Urinary bladder (tissue), 3 donors: ENCODE measurements at regions not wholly inside any gene's neighbourhood (a gene's known extent, or its start where the extent isn't known, plus 50 kb on each side); places are given as distances from the start of the nearest gene placed in this dataset.
"Not testable (repeated sequence)": the region's sequence is repeated elsewhere in the genome, so short reads cannot be mapped to it uniquely, and the experiment has no call there.

Experiments
- DNase-seq: peaks from one replicate; pipeline ENCODE4 v3.0.0-alpha.2; 2015; ENCODE audit errors: extremely low spot score
- H3K27ac ChIP-seq: one replicate; pipeline ENCODE4 v1.5.1; 2013; ENCODE audit warnings: low read depth, mild to moderate bottlenecking, moderate library complexity
- H3K36me3 ChIP-seq: one replicate; pipeline ENCODE4 v1.6.1; 2013; ENCODE audit warnings: mild to moderate bottlenecking, moderate library complexity; ENCODE audit not compliant: insufficient read depth
- H3K4me1 ChIP-seq: one replicate; pipeline ENCODE4 v1.6.1; 2013; ENCODE audit warnings: mild to moderate bottlenecking, moderate library complexity; ENCODE audit not compliant: insufficient read depth
- H3K4me3 ChIP-seq: one replicate; pipeline ENCODE4 v1.5.1; 2013; ENCODE audit warnings: low read depth, low read length
- WGBS: extraction: QIAGEN DNeasy Blood & Tissue Kit; methylation state at CpG from one replicate; pipeline ENCODE4 v1.1.7; 2013; 5-methylcytosine and 5-hydroxymethylcytosine counted together
- donor health status: healthy with polysubstance abuse.
- donor health status: healthy.

DNA sequence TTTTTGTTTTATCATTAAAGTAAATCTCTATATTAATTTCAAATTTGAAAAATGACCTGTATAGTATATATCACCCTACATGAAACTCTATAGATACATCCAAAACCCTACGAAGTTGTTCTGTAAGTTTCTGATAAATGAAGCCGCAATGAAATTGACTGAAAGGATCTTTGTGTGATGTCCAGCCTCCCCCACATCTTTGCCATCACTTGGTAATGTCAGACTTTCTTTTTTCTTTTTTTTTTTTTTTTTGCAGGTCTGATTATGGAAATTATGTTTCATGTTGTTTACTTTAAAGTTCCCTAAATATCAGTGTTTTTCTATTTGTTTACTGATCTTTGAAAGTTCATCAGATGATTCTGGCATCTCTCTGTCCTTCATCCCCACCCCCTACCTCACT lies 155.6 kb upstream of the CDH4 start:
- no peak for DNase-seq
- 93% methylated on average over 2 of the region's 2 CpGs for WGBS
- no peaks in the 10 kb centered on the region for H3K4me1 ChIP-seq
- no peak overlapping the region for H3K27ac ChIP-seq
- H3K4me3 ChIP-seq, result no peak overlapping the region
- H3K36me3 ChIP-seq, result no peaks in the 10 kb centered on the region

DNA sequence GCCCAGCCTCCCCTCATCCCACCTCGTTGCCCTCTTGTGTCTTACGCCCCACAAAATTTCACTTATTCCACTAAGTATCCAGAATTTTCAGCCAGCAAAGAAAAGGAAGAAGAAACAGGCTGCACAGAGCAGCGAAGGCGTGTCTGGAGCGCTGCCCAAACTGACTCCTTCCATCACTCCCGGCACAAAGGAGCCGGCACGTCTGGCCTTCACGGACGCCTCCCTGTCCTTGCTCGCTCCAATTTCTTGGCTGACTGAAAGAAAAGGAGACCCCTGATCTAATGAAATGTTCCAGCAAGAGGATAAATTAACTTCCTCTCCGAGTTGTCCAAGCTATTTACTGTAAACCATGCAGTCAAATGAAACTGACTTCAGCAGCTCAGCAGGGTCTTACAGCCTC lies 152.3 kb upstream of the CDH4 start:
- H3K4me3 ChIP-seq, result no peak overlapping the region
- H3K36me3 ChIP-seq, result no peaks in the 10 kb centered on the region
- H3K4me1 ChIP-seq, result no peaks in the 10 kb centered on the region
- H3K27ac ChIP-seq, result no peak overlapping the region
- WGBS, result 37% methylated on average over 12 of the region's 12 CpGs
- peak; percentile 7 for DNase-seq

DNA sequence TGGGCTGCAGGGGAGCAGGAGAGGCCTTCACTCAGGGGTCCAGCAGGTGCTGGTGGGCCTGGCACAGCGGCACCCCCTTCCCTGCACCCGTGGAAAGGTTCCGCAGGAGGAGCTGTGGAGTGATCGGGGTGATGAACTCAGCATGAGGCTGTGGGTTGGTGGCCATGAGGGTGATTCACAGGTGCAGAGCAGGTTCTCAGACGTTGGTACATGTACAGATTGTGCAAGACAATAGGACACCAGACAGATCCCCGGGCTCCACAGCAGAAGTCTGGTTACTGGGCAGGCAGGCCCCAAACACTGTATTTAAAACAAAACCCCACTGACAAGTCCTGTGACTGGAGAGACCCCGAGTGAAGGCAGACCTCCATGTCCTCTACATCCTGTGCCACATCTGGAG lies 151.6 kb upstream of the CDH4 start:
- Histone ChIP-seq H3K27ac (no peak overlapping the region), H3K4me1 (no peaks in the 10 kb centered on the region), H3K36me3 (no peaks in the 10 kb centered on the region), H3K4me3 (no peak overlapping the region)
- 84% methylated on average over 7 of the region's 7 CpGs for WGBS
- no peak for DNase-seq

DNA sequence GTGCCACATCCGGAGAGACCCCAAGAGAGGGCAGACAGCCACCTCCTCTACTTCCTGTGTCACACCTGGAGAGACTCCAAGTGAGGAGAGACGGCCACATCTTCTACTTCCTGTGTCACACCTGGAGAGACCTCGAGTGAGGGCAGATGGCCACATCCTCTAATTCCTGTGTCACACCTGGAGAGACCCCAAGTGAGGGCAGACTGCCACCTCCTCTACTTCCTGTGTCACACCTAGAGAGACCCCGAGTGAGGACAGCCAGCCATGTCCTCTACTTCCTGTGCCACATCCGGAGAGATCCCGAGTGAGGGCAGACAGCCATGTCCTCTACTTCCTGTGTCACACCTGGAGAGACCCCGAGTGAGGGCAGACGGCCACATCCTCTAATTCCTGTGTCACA lies 150.7 kb upstream of the CDH4 start:
- not testable (repeated sequence) for H3K36me3 ChIP-seq, H3K4me1 ChIP-seq, DNase-seq, H3K27ac ChIP-seq, H3K4me3 ChIP-seq
- WGBS, result 80% methylated on average over 8 of the region's 8 CpGs

DNA sequence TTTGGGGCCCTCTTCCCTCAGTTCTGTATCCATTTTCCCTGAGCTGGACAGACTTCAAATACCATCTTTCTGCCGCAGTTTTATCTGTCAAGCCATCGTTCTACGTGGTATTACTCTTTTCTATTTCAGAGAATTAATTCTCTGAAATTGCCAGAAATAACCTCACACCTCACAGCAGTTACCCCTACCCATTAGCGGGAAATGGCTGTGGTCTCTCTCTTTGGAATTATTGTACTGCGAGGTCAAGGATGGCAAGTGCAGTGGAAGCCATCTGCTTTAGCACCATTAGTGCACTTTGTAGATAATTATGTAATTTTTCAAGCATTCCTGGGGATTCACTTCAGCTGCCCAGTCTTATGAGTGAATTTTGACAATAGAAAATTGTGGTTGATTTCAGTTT lies 147.8 kb upstream of the CDH4 start:
- H3K4me3 ChIP-seq, result no peak overlapping the region
- H3K4me1 ChIP-seq, result no peaks in the 10 kb centered on the region
- H3K27ac ChIP-seq, result no peak overlapping the region
- WGBS, result 88% methylated on average over 5 of the region's 5 CpGs
- H3K36me3 ChIP-seq, result no peaks in the 10 kb centered on the region
- no peak for DNase-seq

DNA sequence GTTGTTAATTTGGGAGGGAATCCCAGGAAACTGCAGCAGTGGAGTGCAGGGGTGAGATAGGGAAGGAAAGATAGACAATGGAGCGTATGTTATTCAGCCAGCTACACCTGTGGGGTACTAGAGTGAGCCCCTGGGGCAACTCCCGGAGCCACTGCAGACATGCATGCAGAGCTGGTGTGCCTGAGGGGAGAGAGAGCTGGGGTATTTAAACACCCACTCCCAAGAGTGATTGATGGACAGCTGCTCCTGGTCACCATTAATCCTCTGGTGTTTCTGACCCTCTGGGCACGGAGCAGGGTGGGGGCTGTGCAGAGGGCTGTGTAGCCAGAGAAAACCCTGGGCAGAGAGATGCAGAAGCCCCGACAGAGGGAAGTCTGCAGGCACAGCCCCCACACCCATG lies 146.7 kb upstream of the CDH4 start:
- no peak for DNase-seq
- 54% methylated on average over 4 of the region's 4 CpGs for WGBS
- no peaks in the 10 kb centered on the region for H3K36me3 ChIP-seq
- H3K27ac ChIP-seq, result no peak overlapping the region
- H3K4me1 ChIP-seq, result no peaks in the 10 kb centered on the region
- no peak overlapping the region for H3K4me3 ChIP-seq

DNA sequence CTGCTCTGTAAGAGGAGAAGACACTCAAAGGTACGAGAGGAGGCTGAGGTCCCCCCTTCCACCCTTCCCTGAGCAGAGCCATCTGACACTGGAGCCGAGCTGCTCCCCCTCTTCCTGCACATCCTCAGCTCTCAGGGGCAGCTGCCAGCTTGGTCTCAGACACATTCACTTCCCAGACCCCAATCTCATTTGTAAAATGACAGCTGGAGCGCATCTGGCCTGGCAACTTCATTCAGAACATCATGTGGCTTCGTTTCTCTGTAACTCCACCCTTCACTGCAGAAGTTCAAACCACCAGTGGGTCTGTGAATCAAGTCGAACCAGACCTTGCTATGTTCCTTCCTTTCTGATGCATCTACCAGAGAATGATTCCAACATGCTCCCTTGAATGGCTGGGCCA lies 145.6 kb upstream of the CDH4 start:
- no peak for DNase-seq
- Histone ChIP-seq H3K27ac (no peak overlapping the region), H3K36me3 (no peaks in the 10 kb centered on the region), H3K4me1 (no peaks in the 10 kb centered on the region), H3K4me3 (no peak overlapping the region)
- 53% methylated on average over 5 of the region's 5 CpGs for WGBS

DNA sequence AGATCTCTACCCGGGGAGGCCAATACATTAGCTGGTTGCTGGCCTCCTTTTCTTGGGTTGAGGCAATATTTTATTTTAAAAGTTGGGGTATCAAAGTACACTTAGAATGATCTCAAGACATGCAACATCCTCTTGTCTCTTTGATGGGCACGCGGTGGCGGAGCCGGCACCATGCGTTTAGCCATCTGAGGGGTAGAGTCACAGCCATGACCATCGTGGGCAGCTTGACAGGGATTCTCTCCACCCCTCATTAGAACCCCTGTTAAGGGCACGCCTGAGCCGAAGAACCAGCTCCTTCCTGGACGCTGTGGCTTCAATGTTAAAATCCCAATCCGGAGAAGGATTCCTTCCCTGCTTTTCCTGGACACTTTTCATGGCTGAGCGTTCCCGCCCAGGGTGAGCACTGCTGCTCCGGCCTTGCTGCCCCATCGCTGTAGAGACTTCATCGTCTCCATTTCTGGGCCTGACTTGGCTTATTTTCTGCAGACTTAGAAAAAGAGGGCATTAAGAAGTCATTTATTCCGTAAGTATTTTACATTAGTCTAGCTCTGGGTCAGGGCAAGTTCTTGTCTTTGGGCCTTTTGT lies 142.7 kb upstream of the CDH4 start:
- Histone ChIP-seq H3K4me1 (no peaks in the 10 kb centered on the region), H3K4me3 (no peak overlapping the region), H3K36me3 (no peaks in the 10 kb centered on the region), H3K27ac (no peak overlapping the region)
- DNase-seq, result no peak
- WGBS, result 83% methylated on average over 17 of the region's 17 CpGs

DNA sequence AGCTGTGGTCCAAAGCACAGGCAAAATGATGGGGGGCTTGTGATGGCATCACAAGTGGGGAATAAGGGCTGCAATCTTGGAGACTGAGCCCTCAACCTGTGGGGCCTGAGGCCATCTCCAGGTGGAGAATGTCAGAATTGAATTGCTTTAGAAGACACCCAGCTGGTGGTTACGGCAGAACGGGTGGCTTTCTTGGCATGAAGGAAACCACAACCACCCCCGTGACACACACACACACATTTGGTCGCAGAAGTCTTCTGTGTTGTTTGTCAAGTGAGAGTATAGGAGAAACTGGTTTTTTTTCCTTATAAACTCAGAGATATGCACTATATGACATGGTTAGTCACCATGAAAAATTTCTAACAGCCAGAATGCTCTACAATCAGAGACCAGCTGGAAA lies 139.5 kb upstream of the CDH4 start:
- WGBS, result 60% methylated on average over 4 of the region's 4 CpGs
- H3K36me3 ChIP-seq, result no peaks in the 10 kb centered on the region
- H3K4me1 ChIP-seq, result no peaks in the 10 kb centered on the region
- no peak for DNase-seq
- no peak overlapping the region for H3K27ac ChIP-seq
- H3K4me3 ChIP-seq, result no peak overlapping the region

DNA sequence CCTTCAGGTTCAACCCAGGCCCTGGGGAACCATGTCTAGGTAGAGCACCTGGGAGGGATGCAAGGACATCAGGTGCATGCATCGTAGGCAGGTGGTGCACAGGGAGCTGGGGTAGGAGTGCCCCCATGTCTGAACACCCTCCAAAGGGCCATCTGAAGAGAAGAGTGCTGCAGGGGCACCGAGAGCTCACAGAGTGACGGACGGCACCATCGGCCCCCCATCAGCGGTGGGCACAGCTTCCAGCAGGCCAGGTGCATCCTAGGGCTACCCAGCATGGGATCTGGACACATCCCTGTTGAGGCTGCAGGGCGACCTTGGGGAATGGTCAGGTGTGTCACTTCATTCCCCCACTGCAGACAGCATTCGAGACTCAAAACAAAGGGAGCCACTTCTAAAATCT lies 138.3 kb upstream of the CDH4 start:
- no peak overlapping the region for H3K4me3 ChIP-seq
- DNase-seq, result no peak
- 93% methylated on average over 8 of the region's 8 CpGs for WGBS
- no peaks in the 10 kb centered on the region for H3K4me1 ChIP-seq
- no peaks in the 10 kb centered on the region for H3K36me3 ChIP-seq
- no peak overlapping the region for H3K27ac ChIP-seq

DNA sequence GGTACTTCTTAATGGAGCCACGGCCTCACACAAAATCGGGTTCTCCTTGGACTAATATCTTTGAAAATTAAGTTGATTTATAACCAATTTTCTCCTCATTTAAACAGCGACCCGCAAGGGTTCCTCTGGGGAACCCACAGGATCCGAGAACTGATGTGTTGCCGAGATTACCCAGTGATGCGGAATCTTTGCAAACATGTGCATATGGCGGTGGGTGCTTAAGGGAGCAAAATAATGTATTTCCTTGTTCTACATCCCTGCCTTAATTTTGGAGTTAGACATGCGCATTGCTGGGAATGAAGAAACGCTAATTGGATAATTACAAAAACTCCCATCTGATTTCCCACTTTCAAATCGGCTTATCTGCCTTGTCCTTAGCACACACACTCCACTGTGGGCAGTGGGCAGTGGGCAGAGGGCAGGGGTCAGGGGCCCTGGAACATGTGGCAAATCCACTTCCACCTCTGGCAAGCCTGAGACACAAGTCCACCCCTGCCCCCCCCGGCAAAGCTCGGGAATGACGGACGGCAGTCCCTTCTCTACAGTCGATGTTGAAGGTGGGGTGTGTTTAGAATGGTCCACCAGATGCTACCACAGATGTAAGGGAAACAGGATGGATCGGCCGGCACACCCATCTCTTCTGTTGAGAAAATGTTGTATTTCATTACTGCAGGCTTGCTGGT lies 137.4 kb upstream of the CDH4 start:
- Histone ChIP-seq H3K36me3 (no peaks in the 10 kb centered on the region), H3K4me1 (no peaks in the 10 kb centered on the region), H3K4me3 (no peak overlapping the region), H3K27ac (no peak overlapping the region)
- DNase-seq, result no peak
- 91% methylated on average over 18 of the region's 18 CpGs for WGBS

DNA sequence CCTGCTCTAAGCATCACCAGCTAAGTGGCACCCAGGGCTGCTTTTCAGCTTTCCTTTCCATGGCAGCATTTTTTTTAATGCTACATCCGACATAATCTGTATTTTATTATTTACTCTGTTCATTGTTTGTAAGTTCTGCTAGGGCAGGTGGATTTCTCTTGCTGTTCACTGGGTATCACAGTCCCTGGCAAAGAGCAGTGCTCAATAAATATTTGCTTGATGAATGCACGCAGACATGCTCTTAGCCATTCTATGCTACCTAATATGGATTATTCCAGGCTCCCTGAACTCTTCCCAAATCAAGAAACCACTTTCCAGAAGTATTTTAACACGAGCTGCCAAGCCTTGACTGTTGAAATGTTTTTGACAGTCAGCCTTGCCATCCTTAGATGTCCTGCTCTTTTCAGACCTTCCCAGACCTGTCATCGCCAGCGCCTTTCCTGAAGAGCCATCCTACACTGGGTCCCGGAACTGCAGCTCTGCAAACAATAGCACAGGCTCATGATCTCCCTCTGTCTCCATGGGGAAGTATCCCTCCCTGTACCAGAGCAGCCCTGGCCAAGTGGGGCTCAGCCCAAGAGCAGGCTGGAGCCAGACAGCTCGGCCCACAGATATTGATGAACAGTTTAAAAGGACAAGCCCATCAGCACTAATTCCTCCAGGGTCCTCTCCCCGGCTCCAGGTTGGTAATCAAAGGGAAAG lies 136.5 kb upstream of the CDH4 start:
- DNase-seq, result no peak
- no peak overlapping the region for H3K4me3 ChIP-seq
- H3K4me1 ChIP-seq, result no peaks in the 10 kb centered on the region
- H3K27ac ChIP-seq, result no peak overlapping the region
- WGBS, result 42% methylated on average over 8 of the region's 8 CpGs
- no peaks in the 10 kb centered on the region for H3K36me3 ChIP-seq

DNA sequence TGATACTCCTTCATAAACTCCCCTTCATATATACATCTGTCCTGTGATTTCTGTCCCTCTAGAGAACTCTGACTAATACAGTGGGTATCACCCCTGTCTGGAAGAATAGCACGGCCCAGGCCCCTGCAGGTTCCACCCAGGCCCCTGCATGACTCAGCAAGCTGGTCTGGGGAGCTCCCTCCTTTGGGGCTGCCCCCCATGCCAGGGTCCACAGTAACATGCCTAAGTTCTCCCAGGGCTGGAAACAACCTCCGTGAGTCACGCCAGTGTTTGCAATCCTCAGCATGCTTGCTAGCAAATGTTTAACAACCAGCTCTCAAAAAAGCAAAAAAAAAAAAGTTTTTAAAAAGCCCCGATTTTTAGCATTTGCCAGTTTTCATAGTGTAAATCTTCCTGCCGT lies 134.3 kb upstream of the CDH4 start:
- no peak overlapping the region for H3K4me3 ChIP-seq
- WGBS, result 58% methylated on average over 5 of the region's 5 CpGs
- no peak for DNase-seq
- H3K4me1 ChIP-seq, result no peaks in the 10 kb centered on the region
- H3K36me3 ChIP-seq, result no peaks in the 10 kb centered on the region
- H3K27ac ChIP-seq, result no peak overlapping the region

DNA sequence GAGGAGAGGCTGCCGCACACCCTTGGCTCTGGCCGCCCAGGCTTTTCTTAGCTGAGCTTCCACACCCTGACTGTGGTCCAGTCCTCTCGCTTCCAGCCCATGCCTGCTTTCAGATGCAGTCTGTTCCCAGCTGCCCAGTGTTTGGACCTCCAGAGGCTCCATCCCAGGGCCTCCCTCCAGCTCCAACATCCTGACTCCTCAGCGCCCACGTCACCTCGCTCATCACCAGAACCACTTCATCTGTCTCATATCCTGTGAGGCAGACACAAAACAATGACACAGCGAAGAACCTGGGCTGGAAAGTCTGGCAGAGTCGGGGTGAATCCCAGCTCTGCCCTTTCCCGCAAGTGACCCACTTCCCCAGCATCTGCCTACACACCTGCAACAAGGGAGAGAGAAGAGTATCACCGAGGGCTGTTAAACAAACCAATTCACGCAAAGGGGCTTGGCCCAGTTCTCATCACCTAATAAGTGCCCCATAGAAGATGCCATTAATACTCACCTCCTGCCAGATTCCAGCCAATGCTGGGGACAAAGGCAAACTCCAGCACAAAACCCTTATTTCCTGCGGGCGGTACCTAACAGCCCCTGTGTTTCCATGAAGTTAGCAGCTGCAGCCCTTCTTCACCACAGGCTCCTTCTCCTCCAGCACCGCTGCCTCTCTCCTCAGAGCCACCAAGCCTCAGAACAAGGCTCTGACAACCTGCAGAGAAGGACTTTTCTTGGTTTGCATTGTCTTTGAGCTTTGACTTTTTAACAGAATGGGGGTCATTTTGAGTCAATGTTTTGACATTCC lies 133.4 kb upstream of the CDH4 start:
- H3K4me3 ChIP-seq, result no peak overlapping the region
- no peaks in the 10 kb centered on the region for H3K36me3 ChIP-seq
- 79% methylated on average over 14 of the region's 14 CpGs for WGBS
- no peak overlapping the region for H3K27ac ChIP-seq
- no peaks in the 10 kb centered on the region for H3K4me1 ChIP-seq
- DNase-seq, result no peak
